Effector CD4-positive, alpha-beta T cell (primary cell): ENCODE measurements at regions not wholly inside any gene's neighbourhood (a gene's known extent, or its start where the extent isn't known, plus 50 kb on each side); places are given as distances from the start of the nearest gene placed in this dataset.
"Not testable (repeated sequence)": the region's sequence is repeated elsewhere in the genome, so short reads cannot be mapped to it uniquely, and the experiment has no call there.

Source experiments
- DNase-seq: peaks from one replicate; pipeline ENCODE4 v3.0.0-alpha.2; 2020

DNA sequence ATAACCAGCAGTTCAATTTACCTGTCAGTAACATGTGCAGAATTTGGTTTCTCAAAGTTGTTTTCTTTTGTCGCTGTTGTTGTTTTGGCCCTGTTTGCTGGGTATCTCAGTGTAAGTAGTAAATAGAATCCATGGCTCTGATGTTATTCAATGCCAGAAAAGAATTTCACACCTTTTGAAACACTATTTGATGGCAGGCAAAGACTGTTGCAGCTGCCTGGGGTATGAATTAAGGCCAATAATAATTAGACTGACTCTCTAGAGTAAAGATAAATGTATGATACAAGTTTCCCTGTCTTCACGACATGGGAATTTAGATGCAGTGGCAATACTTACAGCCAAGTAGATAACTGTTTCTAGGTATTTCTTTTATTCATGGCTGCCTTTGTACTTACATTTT, 281.4 kb downstream of the CD83 start:
- DNase-seq = no peak

GRCh38 chr6:14399635-14400034, 282.1 kb downstream of the CD83 start:
- no peak for DNase-seq

GRCh38 chr6:14401246-14401645, 283.7 kb downstream of the CD83 start:
- DNase-seq = no peak

DNA sequence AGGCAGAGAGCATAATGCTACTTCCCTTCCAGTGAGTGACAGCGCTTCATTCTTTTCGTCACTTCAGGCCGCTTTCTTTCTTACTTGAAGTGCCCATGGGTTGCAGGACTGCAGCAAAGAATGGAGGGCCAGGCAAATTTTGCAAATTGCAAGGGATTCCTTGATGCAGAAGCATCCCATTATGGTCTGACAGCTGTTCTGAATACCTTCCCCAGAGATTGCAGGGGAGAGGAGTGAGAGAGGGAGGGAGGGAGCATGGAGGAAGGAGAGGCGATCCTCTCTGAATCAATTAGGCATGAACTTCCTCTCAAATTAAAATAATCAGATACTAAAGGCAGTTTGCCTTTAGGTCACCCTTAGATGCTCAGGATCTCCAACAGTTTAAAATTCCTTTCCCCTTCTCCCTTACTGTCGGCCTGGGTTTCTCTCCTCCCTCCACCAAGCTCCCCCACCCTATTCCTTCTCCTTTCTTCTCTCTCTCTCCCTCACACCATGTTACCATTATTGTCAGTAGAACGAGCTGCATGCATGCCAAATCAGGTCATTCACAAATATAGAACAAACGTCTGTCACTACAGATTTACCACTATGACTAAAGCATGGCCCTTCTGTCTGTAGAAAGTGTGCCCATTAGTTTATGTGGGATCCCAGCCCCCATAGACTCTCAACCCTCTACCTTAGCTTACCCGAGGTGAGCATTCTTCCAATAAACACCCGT, 289.2 kb downstream of the CD83 start:
- DNase-seq = no peak

GRCh38 chr6:14408446-14408845, 290.9 kb downstream of the CD83 start:
- no peak for DNase-seq

DNA sequence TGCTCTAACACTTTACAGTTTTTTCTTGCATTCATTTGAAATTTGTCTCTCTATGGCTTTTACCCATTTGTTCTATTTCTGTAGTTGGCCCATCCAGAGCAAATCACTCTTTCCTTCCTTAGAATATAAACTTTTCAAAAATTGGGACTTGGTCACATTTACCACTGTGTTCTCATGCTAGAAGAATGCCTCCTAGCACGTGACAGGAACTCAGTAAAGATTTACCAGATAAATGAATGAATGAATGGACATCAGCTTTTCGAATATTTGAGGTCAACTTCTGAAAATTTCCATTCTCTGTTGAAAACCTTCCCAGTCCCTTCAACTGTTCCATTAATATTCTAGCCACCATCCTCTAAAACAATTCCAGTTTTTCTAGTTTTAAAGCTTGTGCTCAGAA, 294.5 kb downstream of the CD83 start:
- no peak for DNase-seq

DNA sequence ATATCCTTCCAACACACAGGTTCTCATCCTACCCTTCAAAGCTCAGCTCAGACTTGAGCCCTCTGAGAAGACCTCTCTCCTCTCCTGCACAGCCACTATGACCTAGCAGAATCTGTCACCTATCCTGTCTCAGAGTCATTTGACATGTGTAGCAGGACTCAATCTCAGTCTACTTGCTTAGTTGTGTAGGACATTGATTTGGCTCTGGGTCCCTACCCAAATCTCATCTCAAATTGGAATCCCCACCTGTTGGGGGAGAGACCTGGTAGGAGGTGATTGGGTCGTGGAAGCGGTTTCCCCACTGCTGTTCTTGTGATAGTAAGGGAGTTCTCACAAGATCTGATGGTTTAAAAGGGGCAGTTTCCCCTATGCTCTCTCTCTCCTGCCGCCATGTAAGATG, 297.9 kb downstream of the CD83 start:
- DNase-seq = no peak

DNA sequence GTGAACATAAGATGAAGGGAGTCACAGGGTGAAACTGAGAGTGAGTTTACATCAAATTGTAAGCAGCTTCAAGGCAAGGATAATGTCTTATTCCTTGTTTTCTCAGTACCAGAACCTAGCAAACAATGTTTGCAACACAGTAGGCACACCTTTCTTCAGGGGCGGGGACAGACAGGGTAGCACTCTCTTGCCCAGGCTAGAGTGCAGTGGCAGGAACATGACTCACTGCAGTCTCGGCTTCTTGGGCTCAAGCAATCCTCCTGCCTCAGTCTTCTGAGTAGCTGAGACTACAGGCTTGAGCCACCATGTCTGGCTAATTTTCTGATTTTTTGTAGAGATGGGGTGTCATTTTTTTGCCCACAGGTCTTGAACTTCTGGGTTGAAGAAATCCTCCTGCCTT, 299.8 kb downstream of the CD83 start:
- no peak for DNase-seq

GRCh38 chr6:14419224-14419623, 301.7 kb downstream of the CD83 start:
- DNase-seq = not testable (repeated sequence)

- no peak for DNase-seq
Observed at GRCh38 chr6:14422061-14422460, 304.5 kb downstream of the CD83 start.

DNA sequence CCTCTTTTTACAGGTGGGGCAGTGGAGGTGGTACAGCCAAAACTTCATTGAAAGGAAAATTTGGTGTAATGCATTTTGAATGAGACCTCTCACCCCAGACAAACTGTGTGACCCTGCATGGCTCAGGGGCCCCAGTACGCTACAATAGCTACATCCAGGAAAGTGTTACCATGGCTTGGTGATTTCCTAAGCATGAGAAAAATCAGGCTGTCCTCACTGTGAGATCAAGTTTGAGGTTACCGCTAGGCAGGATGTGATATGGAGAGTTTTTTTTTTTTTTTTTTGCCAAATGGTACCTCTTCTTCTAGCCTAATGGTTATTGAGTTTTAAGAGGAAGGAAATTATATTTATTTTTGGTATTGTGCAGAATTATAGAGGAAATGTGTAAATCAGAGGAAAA, 305.3 kb downstream of the CD83 start:
- DNase-seq = no peak

- no peak for DNase-seq
Observed at GRCh38 chr6:14423330-14423729, 305.8 kb downstream of the CD83 start.

GRCh38 chr6:14423955-14424354, 306.4 kb downstream of the CD83 start:
- DNase-seq = no peak

DNA sequence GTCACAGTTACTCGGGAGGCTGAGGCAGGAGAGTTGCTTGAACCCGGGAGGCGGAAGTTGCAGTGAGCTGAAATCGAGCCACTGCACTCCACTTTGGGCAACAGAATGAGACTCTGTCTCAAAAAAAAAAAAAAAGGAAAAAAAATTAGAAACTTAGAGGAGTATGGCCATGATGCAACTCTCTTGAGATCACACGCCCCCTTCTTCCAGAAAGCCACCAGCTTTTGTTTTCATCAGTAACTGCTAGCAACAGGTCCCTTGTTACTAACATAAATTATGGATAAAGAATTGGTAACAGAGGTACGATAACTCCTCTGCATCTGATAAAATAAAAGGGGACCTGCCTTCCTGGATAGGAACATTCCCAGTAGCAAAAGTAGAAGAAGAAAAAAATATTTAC, 308.2 kb downstream of the CD83 start:
- no peak for DNase-seq

GRCh38 chr6:14426281-14426680, 308.7 kb downstream of the CD83 start:
- no peak for DNase-seq

GRCh38 chr6:14428269-14428668, 310.7 kb downstream of the CD83 start:
- no peak for DNase-seq

GRCh38 chr6:14429396-14429795, 311.8 kb downstream of the CD83 start:
- no peak for DNase-seq

DNA sequence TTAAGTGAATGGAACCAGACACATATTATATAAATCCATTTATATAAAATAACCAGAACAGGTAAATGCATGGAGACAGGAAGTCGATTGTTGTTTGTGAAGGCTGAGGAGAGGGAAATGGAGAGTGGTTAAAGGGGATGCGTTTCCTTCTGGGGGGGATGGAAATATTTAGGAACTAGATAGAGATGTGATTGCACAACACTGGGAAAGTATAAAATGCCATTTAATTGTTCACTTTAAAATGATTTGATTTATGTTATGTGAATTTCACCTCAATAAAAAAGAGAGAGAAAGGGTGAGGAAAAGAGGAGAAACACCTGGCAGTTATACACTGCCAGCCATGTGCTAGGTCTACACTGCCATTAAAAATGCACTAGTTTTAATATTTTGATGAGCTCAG, 312.6 kb downstream of the CD83 start:
- DNase-seq = no peak

DNA sequence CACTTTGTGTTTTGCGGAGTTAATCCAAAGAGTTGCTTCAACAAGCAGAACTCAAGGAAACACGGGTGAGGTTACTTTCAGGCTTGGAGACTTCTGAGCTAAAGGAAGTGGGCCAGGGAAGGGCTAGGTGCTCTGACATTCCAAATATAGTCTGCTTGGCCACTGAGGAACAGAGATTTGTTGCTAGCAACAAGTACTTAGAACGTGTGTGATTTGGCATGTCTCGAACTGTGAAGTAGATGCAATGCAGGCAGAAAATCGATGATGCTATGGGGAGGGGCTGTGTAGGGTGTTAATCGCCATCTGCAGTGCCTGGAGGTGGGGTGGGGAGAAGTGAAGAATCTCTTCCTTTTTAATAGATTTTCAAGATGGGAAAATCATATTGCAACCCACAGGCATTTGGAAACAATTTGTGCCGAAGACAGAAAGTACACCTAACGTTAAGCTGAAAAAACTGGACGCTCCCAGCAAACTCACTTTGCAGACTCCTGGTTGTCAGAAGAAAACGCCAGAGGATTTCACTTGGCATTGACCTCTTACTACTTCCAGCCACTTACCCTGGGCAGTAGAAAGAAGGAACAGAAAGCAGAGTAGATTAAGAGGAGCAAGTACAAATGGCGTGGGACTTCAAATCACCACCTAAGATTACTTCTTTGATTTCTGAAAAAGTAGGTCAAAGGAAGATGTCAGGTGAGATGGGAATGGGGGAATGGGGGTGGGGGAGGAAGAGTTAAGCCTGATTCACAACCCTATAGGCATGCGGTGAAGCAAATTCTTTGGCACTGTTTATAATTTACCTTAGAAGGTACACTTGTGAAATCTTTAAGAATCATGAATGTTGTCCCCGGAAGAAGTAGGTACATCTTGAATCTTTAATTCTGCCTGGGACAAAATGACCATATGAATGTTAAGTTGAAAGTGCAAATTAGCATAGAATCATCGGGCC, 314.1 kb downstream of the CD83 start:
- DNase-seq = no peak

DNA sequence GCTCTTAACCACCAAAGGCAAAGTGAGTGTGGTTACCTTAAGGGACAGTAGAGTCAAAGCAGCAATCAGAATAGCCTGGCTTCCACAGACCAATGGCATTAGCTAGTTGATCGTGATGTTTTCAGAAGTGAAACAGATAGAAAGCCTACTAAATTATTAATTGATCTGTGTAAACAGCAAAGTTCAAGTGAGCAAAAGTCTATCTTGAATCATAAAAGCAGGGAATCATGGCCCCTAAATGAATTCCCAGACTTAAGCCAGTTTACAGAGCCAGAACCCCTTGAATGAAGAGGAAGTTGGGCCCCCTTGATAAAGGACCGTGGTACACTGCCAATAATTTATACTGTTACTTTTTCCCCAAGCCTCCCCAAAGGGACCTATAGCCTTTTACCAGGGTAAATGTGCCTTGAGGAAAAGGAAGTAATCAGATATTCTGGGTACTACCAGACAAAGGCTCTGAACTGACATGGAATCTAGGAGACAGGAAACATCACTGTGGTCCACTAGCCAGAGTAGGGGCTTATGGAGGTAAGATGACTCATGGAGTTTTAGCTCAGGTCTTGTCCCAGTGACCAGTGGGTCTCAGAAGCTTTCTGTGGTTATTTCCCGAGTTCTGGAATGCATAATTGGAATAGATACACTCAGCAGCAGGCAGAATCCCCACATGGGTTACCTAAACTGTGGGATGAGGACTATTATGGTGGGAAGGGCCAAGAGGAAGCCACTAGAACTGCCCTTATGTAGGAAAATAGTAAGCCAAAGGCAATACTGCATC, 317.5 kb downstream of the CD83 start:
- no peak for DNase-seq

DNA sequence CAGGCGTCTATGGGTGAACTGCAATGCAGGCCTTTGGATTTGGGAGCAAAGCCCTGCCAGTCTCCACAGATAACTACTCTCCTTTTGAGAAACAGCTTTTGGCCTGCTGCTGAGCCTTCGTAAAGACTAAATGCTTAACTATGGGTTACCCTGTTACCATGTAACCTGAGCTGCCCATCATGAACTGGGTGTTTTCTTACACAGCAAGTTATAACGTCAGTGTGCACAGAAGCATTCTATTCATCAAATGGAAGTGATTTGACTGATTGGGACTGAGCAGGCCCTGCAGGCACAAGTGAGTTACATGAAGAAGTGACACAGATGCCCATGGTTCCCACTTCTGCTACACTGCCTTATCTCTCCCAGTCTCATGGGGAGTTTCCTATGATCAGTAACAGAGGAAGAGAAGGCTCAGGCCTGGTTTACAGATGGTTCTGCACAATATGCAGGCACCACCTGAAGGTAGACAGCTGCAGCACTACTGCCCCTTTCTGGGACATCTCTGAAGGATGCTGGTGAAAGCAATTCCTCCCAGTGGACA, 319.1 kb downstream of the CD83 start:
- DNase-seq = no peak

- no peak for DNase-seq
Observed at GRCh38 chr6:14439419-14439818, 321.8 kb downstream of the CD83 start.
